ENCODE measurements at regions not wholly inside any gene's neighbourhood (a gene's known extent, or its start where the extent isn't known, plus 50 kb on each side); places are given as distances from the start of the nearest gene placed in this dataset.

DNA sequence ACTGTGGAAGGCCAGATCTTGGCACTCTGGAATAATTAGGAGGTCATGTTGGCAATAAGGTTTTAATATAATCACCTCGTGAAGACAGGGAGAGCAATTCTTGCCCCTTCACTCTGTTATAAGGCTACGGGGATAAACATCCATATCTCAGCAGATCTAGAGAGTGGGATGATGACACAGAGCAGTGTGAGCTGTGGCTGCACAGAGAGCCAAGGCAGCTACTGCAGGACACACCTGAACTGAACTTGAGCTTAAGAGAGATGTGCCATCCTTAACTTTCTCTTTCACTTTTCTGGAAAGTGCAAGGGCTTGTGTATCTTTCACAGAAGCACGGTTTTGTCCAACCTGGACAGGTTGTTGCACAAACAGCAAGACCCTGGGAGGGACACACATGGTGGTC lies 174.7 kb downstream of the GATA3 start:
- Histone ChIP-seq H3K4me3 (no peak overlapping the region), H3K27me3 (ENCODE audit: low read depth) (no peaks in the 10 kb centered on the region), H3K4me1 (no peaks in the 10 kb centered on the region), H3K36me3 (no peaks in the 10 kb centered on the region), H3K27ac (no peak overlapping the region), H3K9me3 (no peaks in the 10 kb centered on the region)
- DNase-seq = no peak
- TF ChIP-seq, protein P1, sequence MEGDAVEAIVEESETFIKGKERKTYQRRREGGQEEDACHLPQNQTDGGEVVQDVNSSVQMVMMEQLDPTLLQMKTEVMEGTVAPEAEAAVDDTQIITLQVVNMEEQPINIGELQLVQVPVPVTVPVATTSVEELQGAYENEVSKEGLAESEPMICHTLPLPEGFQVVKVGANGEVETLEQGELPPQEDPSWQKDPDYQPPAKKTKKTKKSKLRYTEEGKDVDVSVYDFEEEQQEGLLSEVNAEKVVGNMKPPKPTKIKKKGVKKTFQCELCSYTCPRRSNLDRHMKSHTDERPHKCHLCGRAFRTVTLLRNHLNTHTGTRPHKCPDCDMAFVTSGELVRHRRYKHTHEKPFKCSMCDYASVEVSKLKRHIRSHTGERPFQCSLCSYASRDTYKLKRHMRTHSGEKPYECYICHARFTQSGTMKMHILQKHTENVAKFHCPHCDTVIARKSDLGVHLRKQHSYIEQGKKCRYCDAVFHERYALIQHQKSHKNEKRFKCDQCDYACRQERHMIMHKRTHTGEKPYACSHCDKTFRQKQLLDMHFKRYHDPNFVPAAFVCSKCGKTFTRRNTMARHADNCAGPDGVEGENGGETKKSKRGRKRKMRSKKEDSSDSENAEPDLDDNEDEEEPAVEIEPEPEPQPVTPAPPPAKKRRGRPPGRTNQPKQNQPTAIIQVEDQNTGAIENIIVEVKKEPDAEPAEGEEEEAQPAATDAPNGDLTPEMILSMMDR (IDR thresholded peaks at IDR 0.05) = no peak
- intact Hi-C loops (cut with DNase I) = no loop called here
- ATAC-seq = no peak

DNA sequence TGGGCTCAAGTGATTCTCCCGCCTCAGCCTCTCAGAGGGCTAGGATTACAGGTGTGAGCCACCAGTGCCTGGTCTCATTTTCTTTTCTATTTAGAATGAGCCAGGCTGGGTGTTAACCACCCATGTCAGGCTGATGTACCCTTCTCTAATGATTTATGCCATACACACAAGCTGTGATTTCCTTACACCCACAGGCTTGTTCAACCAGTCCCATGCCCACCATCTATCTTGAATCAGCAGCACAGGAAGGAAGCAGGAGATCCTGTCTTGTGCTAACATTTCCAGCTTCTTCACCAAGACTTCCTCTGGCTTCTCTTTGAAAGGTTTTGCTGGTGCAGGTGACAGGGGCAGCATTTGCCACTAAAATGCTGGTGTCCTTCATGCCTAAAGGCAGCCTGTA lies 176.4 kb downstream of the GATA3 start:
- no peak overlapping the region for H3K4me3 ChIP-seq
- no peak overlapping the region for H3K27ac ChIP-seq
- H3K36me3 ChIP-seq = no peaks in the 10 kb centered on the region
- ATAC-seq = no peak
- H3K4me1 ChIP-seq = no peaks in the 10 kb centered on the region
- H3K9me3 ChIP-seq = no peaks in the 10 kb centered on the region
- intact Hi-C loops (cut with DNase I) = no loop called here
- TF ChIP-seq, protein P1 (IDR thresholded peaks at IDR 0.05) = no peak
- no peaks in the 10 kb centered on the region for H3K27me3 ChIP-seq (ENCODE audit: low read depth)
- DNase-seq = no peak

DNA sequence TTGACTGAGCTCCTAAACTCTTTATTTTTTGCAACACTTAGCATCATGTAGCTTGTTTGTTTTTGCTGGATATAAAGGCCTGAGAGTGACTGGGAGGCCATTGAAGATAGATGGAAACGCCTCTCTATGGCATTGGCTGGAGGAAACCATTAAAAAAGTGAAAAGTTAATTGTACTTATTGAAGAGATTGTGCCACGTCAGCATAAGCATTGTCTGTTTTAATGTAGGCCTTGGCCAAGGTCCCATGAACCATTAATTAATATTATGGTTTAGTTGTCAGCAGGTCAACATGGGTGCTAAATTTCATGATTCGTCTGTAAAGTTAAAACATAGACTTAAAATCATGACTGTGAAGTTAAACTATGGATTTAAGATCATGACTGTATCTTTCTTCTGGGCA lies 178.6 kb downstream of the GATA3 start:
- DNase-seq (no peak), ATAC-seq (no peak)
- H3K4me3 ChIP-seq = no peak overlapping the region
- no peak overlapping the region for H3K27ac ChIP-seq
- intact Hi-C loops (cut with DNase I) = no loop called here
- TF ChIP-seq, protein P1 (IDR thresholded peaks at IDR 0.05) = no peak
- no peaks in the 10 kb centered on the region for H3K4me1 ChIP-seq
- H3K9me3 ChIP-seq = no peaks in the 10 kb centered on the region
- H3K36me3 ChIP-seq = no peaks in the 10 kb centered on the region
- H3K27me3 ChIP-seq (ENCODE audit: low read depth) = no peaks in the 10 kb centered on the region

DNA sequence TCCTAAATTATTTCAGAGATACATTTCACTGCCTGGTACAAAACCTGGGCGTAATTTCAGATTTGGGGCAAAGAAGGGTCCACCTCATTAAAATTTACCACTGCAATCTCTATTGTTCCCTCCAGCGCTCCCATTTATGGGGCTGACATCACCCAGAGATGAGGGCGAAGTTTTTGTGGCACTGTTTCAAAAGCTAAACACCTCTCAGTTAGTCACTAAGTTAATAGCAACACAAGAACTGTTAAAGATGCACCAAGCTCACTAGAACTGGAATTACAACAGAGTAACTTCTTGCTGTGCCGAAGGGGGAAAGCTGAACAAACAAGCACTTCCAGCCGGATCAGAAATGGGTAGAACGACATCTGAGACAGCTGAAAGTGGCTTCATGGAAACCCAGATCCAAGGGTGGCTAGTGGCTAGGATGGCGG lies 179.4 kb downstream of the GATA3 start:
- no peak for ATAC-seq
- intact Hi-C loops (cut with DNase I) = no loop called here
- TF ChIP-seq, protein P1 (IDR thresholded peaks at IDR 0.05) = no peak

DNA sequence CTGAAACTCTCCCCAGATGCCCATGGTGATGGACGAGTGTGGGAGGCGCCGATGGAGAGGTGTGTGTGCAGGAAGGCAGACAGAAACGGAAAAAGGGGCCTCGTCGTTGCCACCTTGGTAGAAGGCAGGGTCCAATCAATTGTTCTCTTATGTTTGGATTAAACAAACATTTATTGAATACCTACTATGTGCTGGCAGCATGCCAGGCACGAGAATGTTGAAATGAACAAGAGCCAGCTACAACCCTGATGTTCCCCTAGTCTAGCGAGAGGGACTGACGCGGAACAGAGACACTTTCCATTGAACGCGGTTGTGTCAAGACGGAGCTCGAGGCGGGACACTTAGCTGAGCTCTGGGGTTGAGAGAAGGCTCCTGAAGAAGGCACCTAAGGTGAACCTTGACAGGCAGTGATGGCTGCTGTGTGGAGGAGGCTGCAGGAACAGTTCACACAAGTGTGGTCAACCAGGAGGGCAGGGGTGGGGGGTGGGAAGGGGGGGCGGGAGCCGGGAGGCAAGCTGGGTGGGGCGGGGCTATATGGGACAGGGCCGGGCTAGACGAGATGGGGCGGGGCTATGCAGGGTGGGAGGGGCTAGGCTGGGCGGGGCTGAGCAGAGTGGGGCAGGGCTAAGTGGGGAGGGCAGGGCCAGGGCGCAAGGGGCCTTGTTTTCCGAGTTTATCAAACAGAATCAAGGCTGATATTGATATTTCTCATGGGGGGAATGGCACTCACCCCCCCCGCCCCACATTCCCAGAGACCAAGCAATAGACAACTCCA lies 181.0 kb downstream of the GATA3 start:
- Histone ChIP-seq H3K36me3 (no peaks in the 10 kb centered on the region), H3K9me3 (no peaks in the 10 kb centered on the region), H3K4me3 (no peak overlapping the region), H3K27ac (no peak overlapping the region), H3K4me1 (no peaks in the 10 kb centered on the region), H3K27me3 (ENCODE audit: low read depth) (no peaks in the 10 kb centered on the region)
- intact Hi-C loops (cut with DNase I) = no loop called here
- no peak for ATAC-seq
- DNase-seq = no peak
- TF ChIP-seq, protein P1 (IDR thresholded peaks at IDR 0.05) = no peak

More for the DNA sequence above, 179.4 kb downstream of the GATA3 start:
- no peaks in the 10 kb centered on the region for H3K4me1 ChIP-seq
- no peaks in the 10 kb centered on the region for H3K9me3 ChIP-seq
- no peak overlapping the region for H3K27ac ChIP-seq
- no peak overlapping the region for H3K4me3 ChIP-seq
- no peak for DNase-seq
- H3K36me3 ChIP-seq = no peaks in the 10 kb centered on the region
- no peaks in the 10 kb centered on the region for H3K27me3 ChIP-seq (ENCODE audit: low read depth)
